Inflammatory macrophage treated with lipopolysaccharide for 4 hours (primary cell): ENCODE measurements at regions not wholly inside any gene's neighbourhood (a gene's known extent, or its start where the extent isn't known, plus 50 kb on each side); places are given as distances from the start of the nearest gene placed in this dataset.
A peak's percentile ranks its signal among the peaks of the same experiment; 100 is the strongest.
"Not testable (repeated sequence)": the region's sequence is repeated elsewhere in the genome, so short reads cannot be mapped to it uniquely, and the experiment has no call there.

Experiments used
- DNase-seq: peaks from one replicate; pipeline ENCODE4 v3.0.0-alpha.2; 2020

DNA sequence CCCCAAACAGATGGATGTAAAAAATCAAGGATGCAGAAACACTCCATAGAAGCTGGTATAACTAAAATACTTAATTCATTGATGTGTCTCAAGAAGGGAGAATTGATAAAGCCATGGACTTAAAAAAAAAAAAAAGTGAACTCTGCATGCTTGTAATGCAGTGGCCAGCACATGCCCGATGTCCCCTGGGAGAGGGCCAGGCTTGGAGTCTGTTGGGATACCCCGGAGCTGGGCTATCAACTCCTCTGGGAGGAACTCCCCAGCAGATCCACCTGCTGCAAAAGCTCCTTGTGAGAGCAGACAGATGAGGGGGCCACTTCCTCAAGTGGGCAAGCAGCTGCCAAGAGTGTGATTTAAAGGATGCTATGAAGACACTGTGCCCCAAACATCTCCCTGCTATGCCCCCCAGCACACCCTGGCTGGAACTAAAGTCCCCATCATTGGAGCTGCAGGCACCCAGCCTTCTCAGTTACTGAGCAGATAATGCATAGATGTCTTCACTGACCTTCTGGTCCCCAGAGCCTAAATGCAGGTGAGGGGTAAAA lies 311.5 kb upstream of the ID2 start:
- no peak for DNase-seq

DNA sequence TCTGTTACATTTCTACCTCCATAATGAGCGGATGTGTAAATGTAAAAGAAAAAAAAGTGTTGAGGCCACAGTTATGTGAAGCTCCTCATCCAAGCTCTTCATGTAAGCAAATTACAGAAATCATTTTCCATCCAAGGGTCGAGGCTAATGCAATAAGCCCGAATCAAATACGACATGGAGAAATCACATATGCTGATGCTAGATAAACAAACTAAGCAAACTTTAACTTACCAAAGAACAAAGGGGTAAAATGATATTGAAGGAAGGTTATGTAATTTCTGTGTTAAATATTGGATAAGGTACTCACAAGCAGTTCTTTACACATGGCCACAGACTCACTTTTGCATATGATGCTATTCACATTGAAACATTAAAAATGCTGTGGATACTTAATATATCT lies 310.2 kb upstream of the ID2 start:
- DNase-seq = no peak

GRCh38 chr2:8374782-8375181 lies 307.1 kb upstream of the ID2 start:
- DNase-seq = no peak

DNA sequence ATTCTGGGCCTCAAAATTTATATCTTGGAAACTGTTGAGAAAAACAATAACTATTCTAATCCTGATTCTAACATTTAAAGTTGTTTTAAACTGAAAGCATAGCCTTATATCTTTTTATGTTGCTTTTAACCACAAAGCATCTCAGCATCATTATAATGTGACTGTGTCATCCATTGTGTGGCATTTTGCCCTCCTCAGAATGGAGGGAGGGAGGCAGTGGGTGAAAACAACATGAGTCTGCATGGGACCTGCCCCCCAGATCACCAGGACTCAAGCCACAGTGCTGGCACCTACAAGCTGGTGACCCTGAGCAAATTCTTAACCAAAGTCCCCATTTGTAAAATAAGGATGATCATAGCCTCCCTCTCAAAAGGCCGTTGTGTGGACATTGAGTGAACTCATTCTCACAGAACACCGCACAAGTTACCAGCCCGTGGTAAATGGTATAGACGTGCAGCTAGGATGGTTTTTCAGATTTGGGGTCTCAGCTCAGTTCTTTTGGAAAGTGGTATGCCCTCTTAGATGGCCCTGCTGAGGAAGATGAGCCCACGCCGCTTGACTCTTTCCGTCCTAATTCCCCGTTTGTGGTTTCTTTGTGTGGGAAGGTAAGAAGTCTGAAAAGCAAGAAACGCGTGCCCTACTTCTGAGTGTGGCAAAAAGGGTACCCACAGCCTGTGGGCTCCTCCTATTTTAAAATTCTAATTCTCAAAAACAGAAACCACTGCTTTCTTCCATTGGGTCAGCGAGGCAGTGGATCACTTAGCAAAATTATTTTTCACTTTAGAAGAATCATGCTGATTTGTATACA lies 305.0 kb upstream of the ID2 start:
- DNase-seq = peak; percentile 13

- no peak for DNase-seq
These were observed 303.6 kb upstream of the ID2 start for GRCh38 chr2:8378016-8378810.

DNA sequence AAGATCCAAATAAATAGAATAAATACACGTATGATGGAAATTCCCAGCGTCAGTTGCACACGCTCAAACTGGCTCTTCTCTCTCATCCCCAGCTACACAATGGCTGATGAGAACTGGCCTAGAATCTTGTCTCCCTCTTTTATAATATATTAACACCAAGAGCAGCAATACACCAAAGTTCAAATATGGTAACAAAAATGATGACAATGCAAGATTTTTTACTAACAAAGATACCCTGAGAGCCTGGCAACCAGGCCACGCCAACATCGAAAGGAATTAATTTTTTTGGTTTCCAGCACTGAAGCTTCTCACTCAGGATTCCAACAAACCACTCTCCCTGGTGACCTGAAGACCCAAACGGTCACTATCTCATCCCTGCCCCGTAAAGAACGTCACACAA lies 302.7 kb upstream of the ID2 start:
- DNase-seq = no peak

GRCh38 chr2:8379549-8379948 lies 302.3 kb upstream of the ID2 start:
- DNase-seq = no peak

DNA sequence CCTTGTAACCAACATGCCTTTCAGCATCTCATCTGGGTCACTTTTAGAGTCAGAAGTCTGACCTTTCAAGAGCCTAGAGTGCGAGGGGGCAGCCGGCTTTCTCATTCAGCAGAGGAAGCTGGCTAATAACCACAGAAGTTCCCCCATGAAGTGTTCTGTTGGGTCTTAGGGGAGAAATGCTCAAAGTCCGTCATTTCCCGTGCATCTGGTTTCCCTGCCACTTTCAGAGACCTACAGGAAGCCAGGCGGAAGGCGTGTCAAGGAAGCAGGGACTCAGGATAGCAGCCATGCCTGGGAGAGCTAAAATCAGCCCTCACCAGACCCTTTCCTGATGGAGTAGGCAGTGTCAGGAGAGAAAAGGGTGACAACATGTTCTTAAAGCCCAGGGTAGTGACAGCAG lies 301.8 kb upstream of the ID2 start:
- DNase-seq = peak; percentile 38

DNA sequence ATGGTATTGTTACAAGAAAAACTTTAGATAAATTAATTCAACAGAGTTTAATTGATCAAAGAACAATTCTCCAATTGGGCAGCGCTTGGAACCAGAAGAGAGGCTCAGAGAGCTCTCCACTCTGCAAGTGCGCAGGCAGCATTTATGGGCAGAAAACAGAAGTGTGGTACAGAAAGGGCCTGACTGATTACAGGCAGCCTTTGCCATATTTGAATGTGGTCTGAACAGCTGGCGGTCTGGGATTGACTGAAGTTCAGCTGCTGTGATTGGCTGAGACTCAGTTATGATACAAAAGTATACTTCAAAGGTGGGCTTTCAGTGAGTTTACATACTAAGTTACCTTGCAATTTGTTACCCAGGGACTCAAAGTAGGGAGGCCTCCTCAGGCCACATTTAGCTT lies 301.3 kb upstream of the ID2 start:
- DNase-seq = peak; percentile 25

- DNase-seq = no peak
These were observed 299.4 kb upstream of the ID2 start for GRCh38 chr2:8382485-8382884.

DNA sequence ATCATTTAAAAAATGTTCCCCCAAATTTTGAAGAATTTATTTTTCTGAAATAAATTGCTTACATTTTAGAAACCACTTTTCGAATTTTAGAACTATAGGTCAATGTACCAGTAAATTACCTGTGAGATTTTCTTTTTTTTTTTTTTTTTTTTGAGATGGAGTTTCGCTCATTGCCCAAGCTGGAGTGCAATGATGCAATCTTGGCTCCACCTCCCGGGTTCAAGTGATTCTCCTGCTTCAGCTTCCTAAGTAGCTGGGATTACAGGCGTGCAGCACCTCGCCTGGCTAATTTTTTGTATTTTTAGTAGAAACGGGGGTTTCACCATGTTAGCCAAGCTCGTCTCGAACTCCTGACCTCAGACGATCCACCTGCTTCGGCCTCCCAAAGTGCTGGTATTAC lies 295.1 kb upstream of the ID2 start:
- DNase-seq = not testable (repeated sequence)

DNA sequence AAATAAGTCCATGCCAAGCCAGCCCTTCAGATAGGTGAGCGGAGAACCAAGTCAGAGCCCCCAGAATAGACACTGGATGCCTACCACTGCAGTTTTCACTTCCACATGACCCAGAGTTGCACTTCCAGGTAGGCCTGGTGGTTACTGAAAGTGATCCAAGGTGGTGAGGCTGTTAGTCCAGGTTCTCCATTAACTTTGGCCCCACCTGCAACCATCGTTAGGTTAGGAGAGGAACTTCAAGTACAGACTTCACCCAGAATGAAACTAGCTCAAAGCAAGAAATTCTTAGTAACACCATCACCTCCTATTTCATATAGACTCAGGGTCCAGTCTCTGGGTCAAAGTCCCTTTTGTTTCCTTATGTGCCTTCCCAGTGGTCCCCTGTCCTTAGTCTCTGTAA lies 293.1 kb upstream of the ID2 start:
- no peak for DNase-seq

GRCh38 chr2:8389431-8390108 lies 292.3 kb upstream of the ID2 start:
- DNase-seq = no peak

GRCh38 chr2:8391126-8391525 lies 290.7 kb upstream of the ID2 start:
- DNase-seq = no peak

DNA sequence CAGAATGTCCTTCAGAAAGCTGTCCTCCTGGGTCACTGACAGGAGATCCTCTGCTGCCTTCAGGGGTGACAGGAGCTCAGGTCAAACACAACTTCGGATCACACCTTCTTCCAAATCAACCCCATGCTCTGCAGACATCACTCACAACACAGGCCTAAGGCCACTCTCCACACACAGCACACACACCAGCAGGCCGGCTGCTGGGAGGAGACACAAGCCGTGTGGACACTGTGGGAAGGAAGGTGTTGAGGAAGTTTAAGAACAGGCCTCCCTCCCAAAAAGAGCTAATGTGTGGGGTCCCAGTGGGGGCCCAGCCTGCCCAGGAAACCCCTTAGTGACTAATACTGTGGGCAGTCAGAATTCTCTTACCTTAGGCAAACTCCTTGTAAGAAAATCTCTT lies 290.3 kb upstream of the ID2 start:
- no peak for DNase-seq

GRCh38 chr2:8392098-8392866 lies 289.6 kb upstream of the ID2 start:
- DNase-seq = no peak

DNA sequence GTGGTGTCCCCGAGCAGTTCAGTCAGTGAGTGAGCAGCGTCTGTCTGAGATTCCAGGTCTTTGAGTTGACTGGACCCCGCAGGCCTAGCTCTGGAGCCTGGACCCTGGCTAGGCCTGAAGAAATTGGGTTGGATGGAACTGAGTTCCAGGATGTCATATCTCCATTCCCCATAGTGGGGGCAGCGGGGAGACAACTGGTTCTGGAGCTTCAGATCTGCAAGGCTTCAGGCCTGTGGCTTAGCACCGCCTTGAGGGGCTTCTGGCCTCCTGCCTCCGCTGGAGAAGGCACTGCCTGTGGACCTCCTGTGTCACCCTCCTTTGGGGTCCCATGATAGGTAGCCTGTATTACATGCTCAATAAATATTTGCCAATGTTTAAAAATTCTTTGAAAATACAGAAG lies 288.4 kb upstream of the ID2 start:
- DNase-seq = no peak

- DNase-seq = no peak
These were observed 287.7 kb upstream of the ID2 start for GRCh38 chr2:8394131-8394530.

- no peak for DNase-seq
These were observed 287.1 kb upstream of the ID2 start for GRCh38 chr2:8394569-8395359.

DNA sequence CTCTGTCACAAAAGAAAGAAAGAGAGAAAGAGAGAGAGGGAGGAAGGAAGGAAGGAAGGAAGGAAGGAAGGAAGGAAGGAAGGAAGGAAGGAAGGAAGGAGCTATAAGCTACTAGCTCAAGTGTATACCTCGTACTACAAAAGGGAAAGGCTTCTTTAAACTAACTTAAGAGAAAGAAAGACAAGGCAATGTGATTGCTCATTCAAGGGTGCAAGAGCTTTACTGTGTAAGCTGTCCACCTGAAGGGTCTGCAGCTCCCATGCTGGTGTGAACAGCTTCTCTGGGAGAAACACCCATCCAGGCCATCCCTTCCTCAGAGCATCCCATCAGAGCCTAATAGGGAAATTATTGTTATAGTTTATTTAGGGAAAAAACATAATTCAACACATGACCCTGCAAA lies 286.1 kb upstream of the ID2 start:
- no peak for DNase-seq

DNA sequence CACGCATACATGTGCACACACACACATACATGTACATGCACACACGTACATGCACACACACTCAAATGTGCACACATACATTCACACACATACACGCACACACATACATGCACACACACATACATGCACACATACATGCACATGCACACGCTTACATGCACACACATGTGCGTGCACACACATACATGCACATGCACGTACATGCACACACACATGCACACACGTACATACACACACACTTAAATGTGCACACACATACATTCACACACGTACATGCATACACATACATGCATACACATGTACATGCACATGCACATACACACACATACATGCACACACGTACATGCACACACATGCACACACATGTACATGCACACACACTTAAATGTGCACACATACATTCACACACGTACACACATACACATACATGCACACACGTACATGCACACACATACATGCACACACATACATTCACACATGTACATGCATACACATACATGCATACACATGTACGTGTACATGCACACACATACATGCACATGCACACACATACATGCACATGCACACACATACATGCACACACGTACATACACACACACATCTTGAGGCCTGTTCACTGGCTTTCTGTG lies 283.7 kb upstream of the ID2 start:
- no peak for DNase-seq
